Testis (tissue), 2 donors: ENCODE measurements at regions not wholly inside any gene's neighbourhood (a gene's known extent, or its start where the extent isn't known, plus 50 kb on each side); places are given as distances from the start of the nearest gene placed in this dataset.

Experiments
- POLR2A ChIP-seq: fragments of 450-650 bp; IDR thresholded peaks from one replicate; pipeline ENCODE4 v1.6.1; 2017; ENCODE audit warnings: antibody characterized with exemption, mild to moderate bottlenecking, moderate library complexity
- TF ChIP-seq, protein P1 (sequence below), 3 experiments: fragments of 450-650 bp in 2 of 3; fragments of 200-600 bp in 1 of 3; sonication (generic) in 1 of 3; IDR thresholded peaks; one replicate each; pipeline ENCODE4 v1.5.1; 2016 to 2019; ENCODE audit warnings: antibody characterized with exemption in 3 of 3, mild to moderate bottlenecking in 2 of 3, moderate library complexity in 1 of 3

DNA sequence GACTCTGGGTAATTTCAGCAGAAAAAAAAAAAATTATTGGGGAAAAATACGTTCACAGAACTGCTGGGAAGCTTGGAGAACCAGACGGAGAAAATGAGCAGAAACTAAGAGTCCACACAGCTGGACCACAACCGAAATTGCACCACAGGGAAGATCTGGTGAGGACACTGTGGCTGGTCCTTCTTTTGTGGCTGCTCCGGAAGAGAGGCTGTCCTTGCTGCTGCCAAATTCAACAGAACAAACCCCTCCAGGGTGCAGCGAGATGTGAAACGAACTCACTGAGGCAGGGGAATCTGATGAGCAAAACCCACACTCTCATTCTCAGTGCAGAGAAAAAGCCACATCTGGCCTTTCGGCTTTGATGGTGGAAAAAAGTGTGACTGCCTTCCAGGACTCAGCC, 200.0 kb downstream of the ACTL7B start:
- TF ChIP-seq, protein P1, sequence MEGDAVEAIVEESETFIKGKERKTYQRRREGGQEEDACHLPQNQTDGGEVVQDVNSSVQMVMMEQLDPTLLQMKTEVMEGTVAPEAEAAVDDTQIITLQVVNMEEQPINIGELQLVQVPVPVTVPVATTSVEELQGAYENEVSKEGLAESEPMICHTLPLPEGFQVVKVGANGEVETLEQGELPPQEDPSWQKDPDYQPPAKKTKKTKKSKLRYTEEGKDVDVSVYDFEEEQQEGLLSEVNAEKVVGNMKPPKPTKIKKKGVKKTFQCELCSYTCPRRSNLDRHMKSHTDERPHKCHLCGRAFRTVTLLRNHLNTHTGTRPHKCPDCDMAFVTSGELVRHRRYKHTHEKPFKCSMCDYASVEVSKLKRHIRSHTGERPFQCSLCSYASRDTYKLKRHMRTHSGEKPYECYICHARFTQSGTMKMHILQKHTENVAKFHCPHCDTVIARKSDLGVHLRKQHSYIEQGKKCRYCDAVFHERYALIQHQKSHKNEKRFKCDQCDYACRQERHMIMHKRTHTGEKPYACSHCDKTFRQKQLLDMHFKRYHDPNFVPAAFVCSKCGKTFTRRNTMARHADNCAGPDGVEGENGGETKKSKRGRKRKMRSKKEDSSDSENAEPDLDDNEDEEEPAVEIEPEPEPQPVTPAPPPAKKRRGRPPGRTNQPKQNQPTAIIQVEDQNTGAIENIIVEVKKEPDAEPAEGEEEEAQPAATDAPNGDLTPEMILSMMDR (IDR thresholded peaks at IDR 0.05) = no peak
- no peak for TF ChIP-seq POLR2A
